HG03469 (cell line): ENCODE measurements at regions not wholly inside any gene's neighbourhood (a gene's known extent, or its start where the extent isn't known, plus 50 kb on each side); places are given as distances from the start of the nearest gene placed in this dataset.

ENCODE experiments used
- ATAC-seq: cut with Tn5 transposase; IDR thresholded peaks from one replicate; pipeline ENCODE4 v1.9.1; 2021; ENCODE audit warnings: mild to moderate bottlenecking, moderate library complexity, moderate number of reproducible peaks; ENCODE audit not compliant: unreplicated experiment

DNA sequence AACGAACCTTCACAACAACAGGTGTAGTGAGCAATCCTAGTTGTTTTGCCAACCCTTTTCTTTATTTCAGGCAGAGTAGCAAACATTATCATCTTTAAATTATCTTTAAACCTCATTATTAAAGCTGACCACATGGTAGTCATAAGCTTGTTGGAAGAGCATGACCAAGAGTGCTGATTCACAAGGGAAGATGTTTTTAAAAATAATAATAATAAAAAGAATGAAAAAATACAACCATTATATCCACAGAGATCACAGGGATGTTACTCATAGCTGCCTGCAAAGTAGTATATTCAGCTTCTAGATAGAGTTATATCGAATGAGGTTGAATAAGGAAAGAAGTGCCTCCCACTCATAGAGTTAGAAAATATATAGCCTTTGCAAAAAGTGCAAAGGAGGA is 101.0 kb upstream of the FLRT2 start:
- no peak for ATAC-seq

DNA sequence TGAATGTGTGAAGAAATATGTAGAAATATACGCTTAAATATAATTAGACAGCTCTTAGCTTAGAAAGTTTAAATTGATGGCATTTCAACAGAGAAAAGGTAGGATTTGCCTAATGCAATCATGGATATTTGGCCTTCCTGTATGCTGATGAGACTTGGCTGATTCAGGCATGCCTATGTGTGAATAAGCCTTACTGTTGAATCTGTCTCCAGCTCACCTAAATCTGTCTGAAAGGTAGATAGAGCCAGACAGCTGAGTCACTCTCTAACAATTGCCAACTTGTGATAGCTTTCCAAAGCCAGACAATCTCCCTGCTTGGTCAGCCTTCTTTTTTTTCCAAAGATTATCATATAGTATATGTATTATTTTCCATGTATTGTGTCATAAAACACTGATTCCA is 92.8 kb upstream of the FLRT2 start:
- ATAC-seq = no peak

DNA sequence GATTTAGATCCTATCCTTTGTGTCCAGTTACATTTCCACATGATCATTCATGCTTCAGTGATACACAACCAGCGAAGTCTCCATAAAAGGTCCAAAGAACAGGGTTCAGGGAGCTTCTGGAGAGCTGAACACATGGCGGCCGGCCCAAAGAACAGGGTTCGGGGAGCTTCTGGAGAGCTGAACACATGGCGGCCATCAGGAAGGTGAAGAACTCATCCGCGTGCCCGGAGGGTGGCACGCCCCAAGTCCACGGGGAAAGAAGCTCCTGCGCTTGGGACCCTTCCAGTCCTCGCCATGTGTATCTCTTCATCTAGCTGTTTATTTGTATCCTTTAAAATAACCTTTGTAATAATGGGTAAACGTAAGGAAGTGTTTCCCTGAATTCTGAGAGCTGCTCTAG is 91.9 kb upstream of the FLRT2 start:
- ATAC-seq = no peak

DNA sequence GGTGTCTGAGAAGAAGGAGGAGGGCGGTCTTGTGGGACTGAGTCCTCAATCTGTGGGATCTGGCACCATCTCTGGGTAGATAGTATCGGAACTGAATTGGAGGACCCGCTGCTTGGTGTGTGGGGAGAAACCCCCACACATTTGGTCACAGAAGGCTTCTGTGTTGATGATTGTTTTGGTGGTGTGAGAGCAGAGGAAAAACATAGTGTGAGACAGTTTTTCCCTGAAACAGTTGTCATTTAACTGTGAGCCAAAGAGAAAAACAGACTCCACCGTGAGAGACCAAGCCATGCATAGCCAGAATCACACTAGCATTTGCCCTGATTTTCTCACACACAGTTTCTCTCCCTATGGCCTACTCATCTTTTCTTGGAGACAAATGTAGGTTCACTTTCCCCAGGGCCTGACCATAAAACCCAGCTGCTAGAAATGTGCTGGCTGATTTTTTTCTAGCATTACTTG is 91.4 kb upstream of the FLRT2 start:
- no peak for ATAC-seq

DNA sequence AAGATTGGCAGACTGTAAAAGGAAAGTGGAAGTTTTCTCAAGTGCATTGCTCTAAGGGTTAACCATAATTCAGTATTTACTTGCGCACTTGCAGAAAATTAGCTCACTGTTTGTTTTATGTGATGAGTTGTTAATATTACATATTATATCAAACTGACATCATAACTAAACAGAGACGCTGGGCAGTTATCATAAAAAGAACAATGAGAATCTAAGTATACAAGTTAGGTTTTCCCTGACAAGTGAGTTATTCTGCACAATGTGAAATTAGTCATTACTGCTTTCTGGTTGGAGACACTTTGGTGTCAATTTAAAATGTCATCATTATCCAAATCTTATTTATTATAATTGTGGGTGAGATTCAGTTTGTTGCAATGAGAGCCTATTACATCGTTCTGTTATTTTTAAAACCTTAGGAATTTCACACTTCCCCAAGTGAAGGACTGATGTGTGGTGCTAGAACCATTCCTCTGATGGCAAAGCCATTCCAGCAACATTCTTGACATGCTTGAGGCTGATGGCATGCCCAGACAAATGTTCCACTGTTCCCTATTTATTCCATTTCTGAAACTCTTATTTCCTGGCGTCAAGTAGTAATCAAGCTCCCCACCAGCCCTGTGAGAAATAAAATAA is 90.1 kb upstream of the FLRT2 start:
- no peak for ATAC-seq

DNA sequence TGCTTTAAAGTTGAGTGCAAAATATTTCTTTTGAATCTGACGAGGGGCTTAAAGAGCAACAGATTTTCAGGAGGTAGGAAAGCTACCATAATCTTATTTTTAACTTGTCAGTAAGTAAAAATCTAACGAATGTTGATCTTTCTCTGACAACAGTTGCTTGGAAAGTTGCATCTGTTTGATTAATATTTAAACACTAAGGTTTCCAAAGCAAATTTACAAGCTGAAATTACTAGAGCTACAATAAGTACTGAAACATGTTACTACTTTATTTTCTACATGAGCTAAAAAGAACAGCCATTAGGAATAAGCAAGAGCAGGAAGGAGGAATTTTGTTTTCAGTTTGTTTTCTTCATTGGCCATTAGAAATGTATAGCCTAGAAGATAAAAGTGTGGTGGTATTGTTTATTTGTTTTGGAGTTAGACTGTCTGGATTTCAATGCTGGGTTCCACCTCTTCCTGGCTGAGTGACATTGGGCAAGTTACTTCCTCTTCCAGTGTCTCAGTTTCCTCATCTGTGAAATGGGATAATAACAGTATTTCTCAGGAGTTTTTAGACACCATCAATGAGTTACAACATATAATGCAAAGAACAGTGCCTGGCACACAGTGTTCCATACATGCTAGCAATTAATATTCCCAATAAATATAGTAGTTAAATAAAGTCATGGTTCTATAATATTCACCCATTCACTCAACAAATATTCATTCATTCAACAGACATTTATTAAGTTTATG is 87.9 kb upstream of the FLRT2 start:
- ATAC-seq = no peak

DNA sequence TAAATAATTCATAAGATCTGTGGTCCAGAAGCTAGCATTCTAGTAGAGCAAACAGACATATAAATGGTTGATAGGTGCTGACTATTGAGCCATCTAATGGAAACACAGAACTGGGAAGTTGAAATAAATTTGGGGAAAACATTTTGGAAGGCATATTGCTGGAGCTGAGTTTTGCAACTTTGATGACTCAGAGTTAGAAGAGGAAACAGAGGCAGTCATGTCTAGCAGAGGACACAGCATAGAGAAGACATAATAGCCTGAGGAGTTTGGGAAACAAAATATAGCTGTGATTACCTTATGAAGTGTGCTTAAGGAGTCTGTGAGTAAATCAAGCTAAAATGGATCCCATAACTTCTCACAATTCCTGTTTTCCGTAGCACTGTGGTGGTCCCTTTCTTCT is 86.9 kb upstream of the FLRT2 start:
- ATAC-seq = no peak

DNA sequence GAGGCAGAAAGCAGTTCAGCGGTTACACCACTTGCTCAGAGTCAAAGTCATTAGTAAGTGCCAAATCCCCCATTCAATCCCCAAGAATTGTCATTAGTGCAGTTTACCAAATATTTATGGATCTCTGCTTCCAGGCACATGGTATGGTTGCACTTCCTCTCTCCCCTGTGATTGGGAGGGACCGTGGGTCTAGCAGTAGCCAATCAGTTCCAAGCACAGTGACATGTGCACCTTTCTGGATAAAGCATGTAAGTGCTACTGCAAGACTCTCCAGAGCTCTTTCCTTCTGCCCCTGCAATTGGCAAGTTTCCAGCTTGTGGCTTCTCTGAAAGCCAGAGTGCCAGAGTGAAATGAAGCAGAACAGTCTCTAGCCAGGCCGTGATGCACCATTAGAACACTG is 85.3 kb upstream of the FLRT2 start:
- ATAC-seq = no peak

DNA sequence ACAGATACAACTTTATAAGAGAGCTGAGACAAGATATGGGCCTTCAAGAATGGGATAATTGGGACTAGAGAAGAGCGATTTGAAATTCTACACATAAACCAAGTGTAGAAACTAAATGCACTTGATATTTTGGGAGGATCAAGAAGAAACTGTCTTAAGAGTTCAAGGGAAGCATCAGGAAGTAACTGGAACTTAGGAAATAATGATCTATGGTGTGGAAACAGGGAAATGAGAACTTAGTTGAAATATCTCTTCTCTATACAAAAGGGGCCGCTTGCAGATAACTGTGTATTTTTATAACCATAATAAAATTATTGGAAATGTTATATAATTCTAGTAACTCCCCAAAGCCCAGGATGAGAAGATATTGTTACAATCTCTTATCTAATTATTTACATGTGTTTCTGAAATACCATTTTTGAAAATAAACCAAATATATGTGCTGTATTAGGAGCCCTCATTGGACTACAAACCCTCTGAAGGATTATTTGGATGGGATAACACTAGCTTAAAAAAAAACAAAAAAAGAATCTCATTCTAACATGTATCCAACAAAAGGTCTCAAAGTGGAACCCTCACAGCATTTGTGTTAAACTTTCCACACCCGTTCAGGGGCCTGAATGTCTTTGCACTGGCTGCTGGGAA is 84.7 kb upstream of the FLRT2 start:
- no peak for ATAC-seq

DNA sequence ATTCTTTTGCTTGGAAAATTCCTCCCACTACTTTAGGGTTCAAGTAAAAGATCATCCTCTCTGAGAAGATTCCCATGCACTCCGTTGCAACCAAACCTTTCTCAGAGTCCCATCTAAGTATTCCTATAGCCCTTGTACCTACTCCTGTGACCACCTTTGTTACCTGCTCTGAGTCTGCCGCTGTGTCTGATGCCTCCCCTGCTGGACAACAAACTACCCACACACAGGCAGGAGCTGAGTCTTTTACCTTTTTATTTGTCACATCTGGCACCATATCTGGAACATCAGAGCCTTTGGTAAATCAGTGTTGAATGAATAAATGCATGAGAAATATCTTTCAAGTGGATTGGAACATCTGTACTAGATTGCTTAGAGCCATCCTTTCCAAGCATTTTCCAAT is 82.1 kb upstream of the FLRT2 start:
- no peak for ATAC-seq

DNA sequence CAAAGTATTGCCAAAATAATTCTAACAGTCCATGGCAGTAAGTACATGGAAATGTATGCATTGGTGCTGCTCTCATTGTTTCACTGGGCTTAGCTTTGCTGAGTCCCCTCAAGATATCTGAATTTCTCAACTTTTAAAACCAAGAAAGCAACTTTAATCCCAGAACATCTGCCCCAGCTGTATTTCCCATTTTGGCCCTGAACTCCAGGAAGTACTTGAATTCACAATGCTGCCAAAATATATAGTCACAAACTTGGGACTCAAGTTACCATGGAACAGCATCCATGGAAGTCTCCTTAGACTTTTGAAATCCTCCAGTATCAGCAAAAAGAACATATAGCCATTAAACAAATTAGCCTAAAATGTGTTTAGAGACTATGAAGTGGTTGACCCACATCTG is 78.5 kb upstream of the FLRT2 start:
- no peak for ATAC-seq

DNA sequence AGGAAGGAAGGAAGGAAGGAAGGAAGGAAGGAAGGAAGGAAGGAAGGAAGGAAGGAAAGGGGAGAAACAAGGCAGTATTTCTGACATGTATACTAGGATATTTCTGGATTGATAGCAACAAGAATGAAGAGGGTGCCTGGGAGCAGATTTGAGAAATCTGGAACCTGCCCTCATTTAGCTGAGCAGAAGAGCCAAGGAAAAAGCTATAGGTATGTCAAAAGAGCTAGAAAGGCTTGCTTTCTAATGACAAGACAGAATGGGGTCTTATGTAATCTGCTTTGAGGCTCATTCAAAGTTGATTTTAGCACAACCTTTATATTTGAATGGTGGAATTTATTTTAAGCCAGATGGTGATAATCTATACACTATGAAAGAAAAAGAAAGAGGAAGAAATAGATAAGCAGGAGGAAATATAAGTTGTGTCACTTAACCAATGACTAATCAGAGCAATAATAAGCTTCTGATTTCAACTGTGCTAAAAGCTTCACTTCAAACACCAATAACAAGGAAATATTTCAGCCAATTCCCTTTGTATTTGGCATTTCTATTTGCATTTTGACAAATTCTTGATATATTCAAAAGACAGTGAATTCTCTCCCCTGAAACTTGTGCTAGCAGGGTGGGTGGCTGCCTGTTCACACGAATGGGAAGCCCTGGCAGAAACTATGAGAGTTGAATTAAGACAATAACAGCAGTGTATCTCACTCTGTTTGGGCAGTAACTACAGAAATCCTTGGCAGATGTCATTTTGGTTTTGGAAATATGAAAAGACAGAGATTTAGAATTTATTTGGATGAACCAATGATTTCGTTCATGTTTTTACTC is 76.3 kb upstream of the FLRT2 start:
- no peak for ATAC-seq

DNA sequence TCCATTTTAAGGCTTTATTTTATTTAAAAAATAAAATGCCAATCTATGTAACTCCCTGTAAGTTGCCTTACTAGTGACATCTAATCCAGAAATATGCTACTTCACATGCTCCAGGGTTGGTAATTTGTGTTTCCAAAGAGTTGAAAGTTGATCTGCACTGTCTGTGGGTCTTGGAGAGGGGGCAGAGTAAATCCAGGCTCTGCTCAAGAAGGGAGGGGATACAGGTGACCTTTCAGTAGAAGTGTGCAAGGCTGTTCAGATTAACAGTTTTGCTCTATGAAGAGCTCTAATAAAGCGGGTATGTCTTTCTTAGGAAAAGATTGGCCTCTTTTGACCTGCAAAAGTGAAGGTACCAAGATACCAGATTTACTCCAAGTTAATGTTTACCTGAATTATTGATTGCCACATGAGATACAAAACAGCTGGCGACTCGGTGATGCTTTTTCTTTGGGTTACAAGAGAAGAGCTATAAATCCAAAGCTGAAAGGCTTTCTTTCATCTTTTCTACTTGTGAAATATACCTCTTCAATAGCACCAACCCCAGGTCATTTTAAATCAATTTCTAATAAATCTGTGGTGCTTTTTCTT is 75.6 kb upstream of the FLRT2 start:
- ATAC-seq = no peak

DNA sequence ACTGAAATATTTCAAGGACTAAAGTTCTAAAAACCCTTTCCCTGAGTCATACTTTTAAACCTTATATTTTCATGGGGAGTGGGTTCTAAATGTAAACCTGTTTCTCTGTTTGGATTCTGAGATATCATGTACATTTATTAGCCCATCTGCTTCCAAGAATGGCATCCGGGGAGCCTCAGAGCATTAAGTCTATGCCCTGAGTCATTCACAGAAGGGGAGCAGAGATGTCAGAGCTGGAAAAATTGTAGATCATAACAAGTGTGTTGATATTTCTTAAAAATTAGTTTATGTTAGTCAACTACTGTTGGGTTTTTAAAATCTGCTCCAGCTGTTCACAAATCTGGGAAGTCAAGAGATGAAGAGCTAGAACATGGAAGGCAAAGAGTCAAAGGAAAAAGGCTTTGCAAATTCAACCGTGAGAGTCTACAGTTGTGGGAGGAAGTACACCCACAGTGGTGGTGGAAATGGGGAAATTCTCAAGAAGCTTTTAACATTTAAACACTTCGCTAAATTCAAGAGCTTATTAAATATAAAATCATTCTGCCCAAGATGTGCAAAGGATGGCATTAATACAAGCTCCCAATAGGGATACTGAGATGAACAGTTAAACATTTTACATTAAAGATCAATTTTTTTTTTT is 70.5 kb upstream of the FLRT2 start:
- no peak for ATAC-seq

DNA sequence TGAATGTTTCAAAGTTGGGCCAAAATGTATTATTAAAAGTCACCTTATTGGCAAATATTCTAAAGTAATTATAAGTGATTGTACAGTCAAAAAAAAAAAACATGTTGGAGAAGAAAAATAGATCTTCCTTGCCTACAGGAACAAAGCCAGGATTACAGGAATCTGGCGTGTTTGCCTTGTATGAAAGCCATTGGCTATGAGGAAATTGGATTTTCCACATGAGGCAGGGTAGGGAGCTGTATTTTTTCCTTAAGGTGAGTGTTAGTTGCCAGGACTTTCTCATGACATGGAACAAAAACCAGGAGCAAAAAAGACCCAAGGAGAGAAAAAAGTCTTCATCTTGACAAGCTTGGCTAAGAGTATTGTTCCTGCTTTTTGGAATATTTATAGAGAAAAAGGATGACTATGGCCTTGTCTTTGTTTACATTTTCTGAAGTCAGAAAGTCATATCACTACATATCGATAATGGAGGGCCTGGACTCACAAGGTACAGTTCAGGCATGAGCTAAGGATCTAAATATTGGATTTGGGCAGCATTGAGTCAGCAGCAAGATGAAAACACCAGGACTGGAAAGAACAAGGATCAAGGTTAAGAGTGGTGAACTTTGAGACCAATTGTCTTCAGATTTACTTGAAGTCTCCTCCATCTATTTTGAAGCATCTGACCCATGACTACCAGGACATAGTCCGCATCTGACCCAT is 68.4 kb upstream of the FLRT2 start:
- ATAC-seq = no peak

DNA sequence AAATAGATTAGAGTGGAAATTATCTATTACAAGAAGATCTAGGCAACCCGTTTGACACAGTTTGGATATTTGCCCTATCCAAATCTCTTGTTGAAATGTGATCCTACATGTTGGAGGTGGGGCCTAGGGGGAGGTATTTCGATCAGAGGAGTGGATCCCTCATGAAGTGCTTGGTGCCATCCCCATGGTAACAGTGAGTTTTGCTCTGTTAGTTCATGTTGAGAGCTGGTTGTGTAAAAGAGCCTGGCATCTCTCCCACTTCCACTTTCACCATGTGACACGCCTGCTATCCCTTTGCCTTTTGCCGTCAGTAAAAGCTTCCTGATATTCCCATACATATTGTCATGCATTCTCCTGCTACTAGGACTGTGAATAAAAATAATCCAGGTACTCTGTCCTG is 66.4 kb upstream of the FLRT2 start:
- no peak for ATAC-seq

DNA sequence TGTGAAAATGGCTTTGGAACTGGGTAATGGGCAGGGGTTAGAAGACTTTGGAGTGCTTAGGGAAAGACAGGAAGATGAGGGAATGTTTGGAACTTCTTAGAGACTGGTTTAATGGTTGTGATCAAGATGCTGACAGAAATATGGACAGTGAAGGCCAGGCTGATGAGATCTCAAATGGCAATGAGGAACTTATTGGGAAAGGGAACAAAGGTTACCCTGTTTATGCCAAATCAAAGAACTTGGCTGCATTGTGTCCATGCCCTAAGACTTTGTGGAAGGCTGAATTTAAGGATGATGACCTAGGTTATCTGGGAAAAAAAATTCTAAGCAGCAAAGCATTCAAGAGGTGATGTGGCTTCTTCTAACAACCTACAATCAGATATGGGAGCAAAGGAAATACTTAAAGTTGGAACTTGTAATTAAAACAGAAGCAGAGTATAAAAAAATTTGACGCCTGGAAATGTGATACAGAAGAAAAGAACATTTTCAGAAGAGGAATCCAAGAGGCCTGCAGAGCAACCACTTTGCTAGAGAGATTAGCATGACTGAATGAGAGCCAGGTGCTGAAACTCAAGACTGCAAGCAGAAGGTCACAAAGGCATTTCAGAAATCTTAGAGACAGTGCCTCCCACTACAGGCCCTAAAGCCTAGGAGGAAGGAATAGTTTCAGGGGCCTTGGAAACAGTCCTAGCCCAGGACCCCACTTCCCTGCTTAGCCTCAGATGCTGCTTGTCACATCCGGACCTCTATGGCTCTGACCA is 65.6 kb upstream of the FLRT2 start:
- ATAC-seq = no peak

DNA sequence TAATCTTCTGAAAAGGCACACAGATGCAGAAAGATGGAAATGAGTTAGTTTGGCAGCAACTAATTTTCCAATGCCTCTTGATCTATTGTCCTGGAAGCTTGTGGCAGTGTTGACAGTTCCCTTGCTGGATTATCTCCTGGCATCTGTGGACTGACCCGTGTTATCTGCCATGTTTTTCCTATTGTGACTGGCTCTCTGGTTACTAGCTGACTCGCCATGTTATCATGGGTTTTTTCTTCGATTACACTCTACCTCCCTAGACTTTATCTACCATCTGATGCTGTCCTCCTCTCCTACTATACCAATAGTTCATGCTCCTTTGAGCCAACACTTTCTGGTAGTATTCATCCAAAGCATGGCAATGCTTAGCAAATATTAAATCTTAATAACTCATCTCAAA is 63.3 kb upstream of the FLRT2 start:
- ATAC-seq = no peak

DNA sequence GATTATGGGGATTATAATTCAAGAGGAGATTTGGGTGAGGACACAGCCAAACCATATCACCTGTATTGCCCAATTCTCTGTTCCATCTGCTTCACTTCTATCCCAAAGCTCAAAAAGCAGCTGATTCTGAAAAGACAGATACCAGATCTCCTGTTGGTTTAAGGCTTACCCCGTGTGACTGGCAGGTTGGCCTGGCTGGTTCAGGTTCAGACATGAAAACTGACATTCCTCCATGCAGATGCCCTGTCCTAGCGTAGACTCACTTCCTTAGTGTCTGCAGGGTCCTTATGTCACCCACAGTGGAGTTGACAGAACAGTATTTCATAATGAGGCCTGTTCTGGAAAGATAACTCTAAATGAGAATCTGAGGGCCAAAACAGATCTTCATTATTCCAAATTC is 61.1 kb upstream of the FLRT2 start:
- no peak for ATAC-seq
